ENCODE measurements at regions not wholly inside any gene's neighbourhood (a gene's known extent, or its start where the extent isn't known, plus 50 kb on each side); places are given as distances from the start of the nearest gene placed in this dataset.
"Not testable (repeated sequence)": the region's sequence is repeated elsewhere in the genome, so short reads cannot be mapped to it uniquely, and the experiment has no call there.

- Histone ChIP-seq H3K4me1 (ENCODE audit: insufficient read depth, low read length) (peaks cover 23% of the 10 kb centered on the region), H3K9me3 (ENCODE audit: low read depth, low read length) (no peaks in the 10 kb centered on the region), H3K27me3 (ENCODE audit: insufficient read depth, low read length) (peaks cover 7% of the 10 kb centered on the region), H3K4me3 (ENCODE audit: low read length) (no peak overlapping the region)
Observed at GRCh38 chr9:19931098-19931890, 142.5 kb upstream of the SLC24A2 start.

GRCh38 chr9:19927560-19927959, 138.7 kb upstream of the SLC24A2 start:
- Histone ChIP-seq H3K4me1 (ENCODE audit: insufficient read depth, low read length) (peaks cover 19% of the 10 kb centered on the region), H3K4me3 (ENCODE audit: low read length) (no peak overlapping the region), H3K9me3 (ENCODE audit: low read depth, low read length) (no peaks in the 10 kb centered on the region), H3K27me3 (ENCODE audit: insufficient read depth, low read length) (no peaks in the 10 kb centered on the region)

GRCh38 chr9:19926774-19927173, 137.9 kb upstream of the SLC24A2 start:
- Histone ChIP-seq H3K27me3 (ENCODE audit: insufficient read depth, low read length) (no peaks in the 10 kb centered on the region), H3K9me3 (ENCODE audit: low read depth, low read length) (no peaks in the 10 kb centered on the region), H3K4me3 (ENCODE audit: low read length) (no peak overlapping the region), H3K4me1 (ENCODE audit: insufficient read depth, low read length) (peaks cover 19% of the 10 kb centered on the region)

- H3K27me3 ChIP-seq (ENCODE audit: insufficient read depth, low read length), result no peaks in the 10 kb centered on the region
- H3K4me3 ChIP-seq (ENCODE audit: low read length), result no peak overlapping the region
Observed at GRCh38 chr9:19925674-19926503, 137.1 kb upstream of the SLC24A2 start.

GRCh38 chr9:19924080-19924479, 135.2 kb upstream of the SLC24A2 start:
- Histone ChIP-seq H3K4me1 (ENCODE audit: insufficient read depth, low read length) (peaks cover 7% of the 10 kb centered on the region), H3K4me3 (ENCODE audit: low read length) (no peak overlapping the region), H3K9me3 (ENCODE audit: low read depth, low read length) (no peaks in the 10 kb centered on the region), H3K27me3 (ENCODE audit: insufficient read depth, low read length) (peaks cover under 1% of the 10 kb centered on the region)

More at GRCh38 chr9:19925674-19926503, 137.1 kb upstream of the SLC24A2 start:
- Histone ChIP-seq H3K4me1 (ENCODE audit: insufficient read depth, low read length) (peaks cover 13% of the 10 kb centered on the region), H3K9me3 (ENCODE audit: low read depth, low read length) (no peaks in the 10 kb centered on the region)

GRCh38 chr9:19922476-19923118, 133.8 kb upstream of the SLC24A2 start:
- H3K4me1 ChIP-seq (ENCODE audit: insufficient read depth, low read length), result peaks cover 7% of the 10 kb centered on the region
- H3K4me3 ChIP-seq (ENCODE audit: low read length), result no peak overlapping the region
- no peaks in the 10 kb centered on the region for H3K9me3 ChIP-seq (ENCODE audit: low read depth, low read length)
- H3K27me3 ChIP-seq (ENCODE audit: insufficient read depth, low read length), result peaks cover 5% of the 10 kb centered on the region

- H3K4me3 ChIP-seq (ENCODE audit: low read length), result no peak overlapping the region
- H3K27me3 ChIP-seq (ENCODE audit: insufficient read depth, low read length), result peaks cover 5% of the 10 kb centered on the region
- no peaks in the 10 kb centered on the region for H3K9me3 ChIP-seq (ENCODE audit: low read depth, low read length)
- no peaks in the 10 kb centered on the region for H3K4me1 ChIP-seq (ENCODE audit: insufficient read depth, low read length)
Observed at GRCh38 chr9:19920401-19920800, 131.6 kb upstream of the SLC24A2 start.

- H3K9me3 ChIP-seq (ENCODE audit: low read depth, low read length), result no peaks in the 10 kb centered on the region
- no peak overlapping the region for H3K4me3 ChIP-seq (ENCODE audit: low read length)
- H3K27me3 ChIP-seq (ENCODE audit: insufficient read depth, low read length), result peaks cover 5% of the 10 kb centered on the region
- H3K4me1 ChIP-seq (ENCODE audit: insufficient read depth, low read length), result no peaks in the 10 kb centered on the region
Observed at GRCh38 chr9:19918630-19919029, 129.8 kb upstream of the SLC24A2 start.

GRCh38 chr9:19914044-19914443, 125.2 kb upstream of the SLC24A2 start:
- Histone ChIP-seq H3K4me3 (ENCODE audit: low read length) (no peak overlapping the region), H3K4me1 (ENCODE audit: insufficient read depth, low read length) (no peaks in the 10 kb centered on the region), H3K27me3 (ENCODE audit: insufficient read depth, low read length) (peaks cover 4% of the 10 kb centered on the region), H3K9me3 (ENCODE audit: low read depth, low read length) (no peaks in the 10 kb centered on the region)

- Histone ChIP-seq H3K4me1 (ENCODE audit: insufficient read depth, low read length) (no peaks in the 10 kb centered on the region), H3K27me3 (ENCODE audit: insufficient read depth, low read length) (no peaks in the 10 kb centered on the region), H3K4me3 (ENCODE audit: low read length) (no peak overlapping the region), H3K9me3 (ENCODE audit: low read depth, low read length) (no peaks in the 10 kb centered on the region)
Observed at GRCh38 chr9:19913151-19913550, 124.3 kb upstream of the SLC24A2 start.

- H3K27me3 ChIP-seq (ENCODE audit: insufficient read depth, low read length), result no peaks in the 10 kb centered on the region
- H3K9me3 ChIP-seq (ENCODE audit: low read depth, low read length), result no peaks in the 10 kb centered on the region
- H3K4me3 ChIP-seq (ENCODE audit: low read length), result no peak overlapping the region
- H3K4me1 ChIP-seq (ENCODE audit: insufficient read depth, low read length), result no peaks in the 10 kb centered on the region
Observed at GRCh38 chr9:19903076-19903475, 114.2 kb upstream of the SLC24A2 start.

GRCh38 chr9:19901586-19901985, 112.7 kb upstream of the SLC24A2 start:
- no peaks in the 10 kb centered on the region for H3K27me3 ChIP-seq (ENCODE audit: insufficient read depth, low read length)

GRCh38 chr9:19896161-19896560, 107.3 kb upstream of the SLC24A2 start:
- H3K4me3 ChIP-seq (ENCODE audit: low read length), result no peak overlapping the region
- no peaks in the 10 kb centered on the region for H3K4me1 ChIP-seq (ENCODE audit: insufficient read depth, low read length)
- H3K27me3 ChIP-seq (ENCODE audit: insufficient read depth, low read length), result no peaks in the 10 kb centered on the region
- no peaks in the 10 kb centered on the region for H3K9me3 ChIP-seq (ENCODE audit: low read depth, low read length)

More at GRCh38 chr9:19901586-19901985, 112.7 kb upstream of the SLC24A2 start:
- H3K4me3 ChIP-seq (ENCODE audit: low read length), result no peak overlapping the region
- H3K4me1 ChIP-seq (ENCODE audit: insufficient read depth, low read length), result no peaks in the 10 kb centered on the region
- H3K9me3 ChIP-seq (ENCODE audit: low read depth, low read length), result no peaks in the 10 kb centered on the region

GRCh38 chr9:19895578-19895977, 106.7 kb upstream of the SLC24A2 start:
- H3K4me1 ChIP-seq (ENCODE audit: insufficient read depth, low read length); H3K4me3 ChIP-seq (ENCODE audit: low read length); H3K27me3 ChIP-seq (ENCODE audit: insufficient read depth, low read length); H3K9me3 ChIP-seq (ENCODE audit: low read depth, low read length): not testable (repeated sequence)

GRCh38 chr9:19895006-19895405, 106.2 kb upstream of the SLC24A2 start:
- H3K9me3 ChIP-seq (ENCODE audit: low read depth, low read length), result no peaks in the 10 kb centered on the region
- no peak overlapping the region for H3K4me3 ChIP-seq (ENCODE audit: low read length)
- H3K4me1 ChIP-seq (ENCODE audit: insufficient read depth, low read length), result no peaks in the 10 kb centered on the region
- no peaks in the 10 kb centered on the region for H3K27me3 ChIP-seq (ENCODE audit: insufficient read depth, low read length)

All from mononuclear cell (primary cell).